H9 (cell line): ENCODE measurements at regions not wholly inside any gene's neighbourhood (a gene's known extent, or its start where the extent isn't known, plus 50 kb on each side); places are given as distances from the start of the nearest gene placed in this dataset.

Source experiments
- DNase-seq: peaks from one replicate; pipeline ENCODE4 v3.0.0-alpha.2; 2017
- H2AFZ ChIP-seq: one replicate; pipeline ENCODE4 v1.6.1; 2013; ENCODE audit warnings: mild to moderate bottlenecking, low read length, control low read depth, moderate library complexity
- H2AK5ac ChIP-seq: 2 replicates; pipeline ENCODE4 v1.6.1; 2013; ENCODE audit warnings: low read length, control low read depth, mixed read lengths; ENCODE audit not compliant: insufficient read length
- H2BK120ac ChIP-seq: one replicate; pipeline ENCODE4 v1.6.1; 2013; ENCODE audit warnings: low read depth, mild to moderate bottlenecking, low read length, control low read depth, inconsistent platforms; ENCODE audit not compliant: poor library complexity, severe bottlenecking
- H2BK12ac ChIP-seq: 2 replicates; pipeline ENCODE4 v1.6.1; 2013; ENCODE audit warnings: low read length, control low read depth, mixed read lengths, low read depth; ENCODE audit not compliant: insufficient read length
- H2BK15ac ChIP-seq: 2 replicates; pipeline ENCODE4 v1.6.1; 2013; ENCODE audit warnings: low read depth, low read length, control low read depth
- H2BK20ac ChIP-seq: one replicate; pipeline ENCODE4 v1.6.1; 2013; ENCODE audit warnings: low read depth, mild to moderate bottlenecking, low read length, control low read depth, inconsistent platforms; ENCODE audit not compliant: poor library complexity, severe bottlenecking
- H2BK5ac ChIP-seq: 2 replicates; pipeline ENCODE4 v1.6.1; 2013; ENCODE audit warnings: low read length, control low read depth, mixed read lengths; ENCODE audit not compliant: insufficient read length
- H3K14ac ChIP-seq: 2 replicates; pipeline ENCODE4 v1.6.1; 2013; ENCODE audit warnings: low read length, control low read depth; ENCODE audit not compliant: insufficient read depth
- H3K18ac ChIP-seq: 2 replicates; pipeline ENCODE4 v1.6.1; 2013; ENCODE audit warnings: low read depth, mild to moderate bottlenecking, mixed read lengths, low read length, control low read depth; ENCODE audit not compliant: insufficient read length
- H3K23ac ChIP-seq: 2 replicates; pipeline ENCODE4 v1.6.1; 2013; ENCODE audit warnings: low read length, control low read depth, mixed read lengths, low read depth; ENCODE audit not compliant: insufficient read length
- H3K23me2 ChIP-seq: 2 replicates; pipeline ENCODE4 v1.6.1; 2013; ENCODE audit warnings: low read depth, mild to moderate bottlenecking, mixed read lengths, low read length, control low read depth; ENCODE audit not compliant: insufficient read length, poor library complexity, severe bottlenecking
- H3K27ac ChIP-seq: 2 replicates; pipeline ENCODE4 v1.5.1; 2013; ENCODE audit warnings: low read length, control low read depth, mixed read lengths, low read depth; ENCODE audit not compliant: insufficient read length
- H3K27me3 ChIP-seq: 2 replicates; pipeline ENCODE4 v1.6.1; 2013; ENCODE audit warnings: low read length, control low read depth, inconsistent platforms; ENCODE audit not compliant: insufficient read depth
- H3K4ac ChIP-seq: 2 replicates; pipeline ENCODE4 v1.6.1; 2013; ENCODE audit warnings: low read depth, mild to moderate bottlenecking, control low read depth, inconsistent platforms, low read length, moderate library complexity
- H3K4me1 ChIP-seq: 2 replicates; pipeline ENCODE4 v1.6.1; 2013; ENCODE audit warnings: low read length, control low read depth, inconsistent platforms; ENCODE audit not compliant: insufficient read depth
- H3K4me2 ChIP-seq: 2 replicates; pipeline ENCODE4 v1.6.1; 2013; ENCODE audit warnings: low read length, control low read depth, mixed read lengths; ENCODE audit not compliant: insufficient read length, insufficient read depth
- H3K56ac ChIP-seq: 2 replicates; pipeline ENCODE4 v1.6.1; 2013; ENCODE audit warnings: low read depth, mild to moderate bottlenecking, mixed read lengths, low read length, control low read depth; ENCODE audit not compliant: insufficient read length
- H3K79me1 ChIP-seq: 2 replicates; pipeline ENCODE4 v1.6.1; 2013; ENCODE audit warnings: low read depth, mild to moderate bottlenecking, moderate library complexity, low read length, control low read depth, inconsistent platforms; ENCODE audit not compliant: insufficient read depth, poor library complexity, severe bottlenecking
- H3K79me2 ChIP-seq: 2 replicates; pipeline ENCODE4 v1.6.1; 2013; ENCODE audit warnings: low read length, control low read depth, inconsistent platforms; ENCODE audit not compliant: insufficient read depth
- H3K9ac ChIP-seq: 2 replicates; pipeline ENCODE4 v1.6.1; 2013; ENCODE audit warnings: low read length, control low read depth, mixed read lengths; ENCODE audit not compliant: insufficient read length; ENCODE audit errors: extremely low read depth
- H3K9me3 ChIP-seq: one replicate; pipeline ENCODE4 v1.6.1; 2013; ENCODE audit warnings: low read depth, low read length, inconsistent platforms; ENCODE audit not compliant: control insufficient read depth
- H3T11ph ChIP-seq: one replicate; pipeline ENCODE4 v1.6.1; 2013; ENCODE audit warnings: mild to moderate bottlenecking, low read length, control low read depth, inconsistent platforms
- H4K20me1 ChIP-seq: one replicate; pipeline ENCODE4 v1.6.1; 2013; ENCODE audit not compliant: control insufficient read depth, insufficient read length, insufficient read depth
- H4K5ac ChIP-seq: 2 replicates; pipeline ENCODE4 v1.6.1; 2013; ENCODE audit warnings: low read depth, mild to moderate bottlenecking, mixed read lengths, low read length, control low read depth; ENCODE audit not compliant: insufficient read length
- H4K8ac ChIP-seq: replicated peaks from 2 replicates; pipeline ENCODE4 v1.6.1; 2013; ENCODE audit warnings: low read length, control low read depth, mixed read lengths, low read depth; ENCODE audit not compliant: insufficient read length
- H4K91ac ChIP-seq: 2 replicates; pipeline ENCODE4 v1.6.1; 2013; ENCODE audit warnings: low read depth, mild to moderate bottlenecking, moderate library complexity, mixed read lengths, low read length, control low read depth; ENCODE audit not compliant: insufficient read length
- H3K27ac Mint-ChIP-seq, 3 experiments: 2 replicates in 2 of 3; 3 replicates in 1 of 3; pipeline ENCODE4 v1.8.0; 2020 to 2021; ENCODE audit warnings: mixed read lengths in 3 of 3, mild to moderate bottlenecking in 1 of 3, moderate library complexity in 1 of 3
- H3K27me3 Mint-ChIP-seq: 2 replicates; pipeline ENCODE4 v1.8.0; 2021; ENCODE audit warnings: low read depth, mild to moderate bottlenecking, moderate library complexity, mixed read lengths
- H3K36me3 Mint-ChIP-seq, 3 experiments: 2 replicates in 2 of 3; 3 replicates in 1 of 3; pipeline ENCODE4 v1.8.0; 2020 to 2021; ENCODE audit warnings: low read depth in 3 of 3, mixed read lengths in 3 of 3; ENCODE audit not compliant: insufficient read depth in 1 of 3
- H3K4me1 Mint-ChIP-seq, 2 experiments: 2 replicates each; pipeline ENCODE4 v1.8.0; 2020; ENCODE audit warnings: mixed read lengths in 2 of 2
- H3K4me3 Mint-ChIP-seq, 2 experiments: 2 replicates in 1 of 2; 3 replicates in 1 of 2; pipeline ENCODE4 v1.8.0; 2020 to 2021; ENCODE audit warnings: mild to moderate bottlenecking in 2 of 2, mixed read lengths in 2 of 2, moderate library complexity in 1 of 2
- H3K9me3 Mint-ChIP-seq, 2 experiments: 2 replicates in 1 of 2; 3 replicates in 1 of 2; pipeline ENCODE4 v1.8.0; 2020; ENCODE audit warnings: mild to moderate bottlenecking in 2 of 2, mixed read lengths in 2 of 2, moderate library complexity in 1 of 2
- CTCF ChIP-seq: fragments of 200-600 bp; sonication (generic); conservative IDR thresholded peaks from 3 replicates; pipeline ENCODE4 v1.8.0; 2021; ENCODE audit warnings: antibody characterized with exemption, mild to moderate bottlenecking
- WGBS: extraction: QIAGEN DNeasy Blood & Tissue Kit; methylation state at CpG from one replicate; pipeline ENCODE4 v1.1.7; 2013; ENCODE audit warnings: missing lambda C conversion rate, low lambda C conversion rate, mixed read lengths; ENCODE audit not compliant: insufficient read length; ENCODE audit errors: extremely low coverage; 5-methylcytosine and 5-hydroxymethylcytosine counted together

DNA sequence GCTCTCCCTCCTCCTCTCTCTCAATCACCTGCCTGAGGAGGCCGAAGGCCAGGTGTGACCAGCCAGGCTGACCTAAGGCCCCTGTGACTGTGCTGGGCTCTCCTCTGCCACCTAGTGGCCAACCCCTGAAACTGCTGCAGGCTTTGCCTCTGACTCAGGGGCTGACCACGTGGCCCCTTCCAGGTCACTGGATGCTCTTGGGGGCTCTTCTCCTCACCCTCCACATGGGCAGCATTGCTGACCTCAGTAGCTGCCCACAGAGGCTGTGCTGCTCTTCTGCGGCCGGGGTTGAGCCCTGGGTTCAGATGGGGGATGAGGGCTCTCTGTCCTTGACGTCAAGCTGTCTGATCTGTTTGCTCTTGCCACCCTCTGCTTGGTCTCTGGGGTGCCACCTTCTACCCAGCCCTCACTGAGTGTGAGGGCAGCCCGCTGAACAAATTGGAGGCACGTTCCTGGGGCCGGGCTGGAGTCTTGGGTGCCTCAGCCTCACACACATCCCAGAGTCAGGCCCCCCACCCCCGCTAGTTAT, 122.7 kb downstream of the TWIST2 start:
- Histone ChIP-seq H2AFZ (no peak overlapping the region), H3K23me2 (no peaks in the 10 kb centered on the region), H3K4me1 (no peaks in the 10 kb centered on the region), H4K8ac (no peak overlapping the region), H3K9ac (no peak overlapping the region), H3K79me1 (no peaks in the 10 kb centered on the region), H3K27ac (no peak overlapping the region), H2BK15ac (no peak overlapping the region), H4K20me1 (no peaks in the 10 kb centered on the region), H3K23ac (no peak overlapping the region), H3K14ac (no peak overlapping the region), H2AK5ac (no peak overlapping the region), H3K18ac (no peak overlapping the region), H3K9me3 (no peaks in the 10 kb centered on the region), H2BK120ac (no peak overlapping the region), H3K27me3 (no peaks in the 10 kb centered on the region), H2BK12ac (no peak overlapping the region), H4K5ac (no peak overlapping the region), H2BK5ac (no peak overlapping the region), H3K4ac (no peak overlapping the region), H4K91ac (no peak overlapping the region), H3K56ac (no peak overlapping the region), H3K79me2 (no peaks in the 10 kb centered on the region), H3T11ph (no peak overlapping the region), H3K4me2 (no peak overlapping the region), H2BK20ac (no peak overlapping the region)
- peak; percentile 89 for DNase-seq
- TF ChIP-seq CTCF: peak; percentile 99
- no CpG with 5 or more reads among the region's 9 CpGs for WGBS
- peaks cover 0 to 5% (median 3%) of the 10 kb centered on the region in 3 experiments; a peak in 3 of 7 replicates for H3K36me3 Mint-ChIP-seq
- peaks cover 34% of the 10 kb centered on the region for H3K27me3 Mint-ChIP-seq
- no peak overlapping the region for H3K4me3 Mint-ChIP-seq
- H3K4me1 Mint-ChIP-seq: peaks cover 12 to 15% of the 10 kb centered on the region in 2 experiments
- H3K9me3 Mint-ChIP-seq: peaks cover 5 to 7% of the 10 kb centered on the region in 2 experiments; a peak in 4 of 5 replicates
- H3K27ac Mint-ChIP-seq: no peak overlapping the region
